Vagina (tissue), 2 donors: ENCODE measurements at regions not wholly inside any gene's neighbourhood (a gene's known extent, or its start where the extent isn't known, plus 50 kb on each side); places are given as distances from the start of the nearest gene placed in this dataset.

Experiments
- POLR2AphosphoS5 ChIP-seq, 2 donors: sonication (generic); formaldehyde crosslinking; IDR thresholded peaks; one replicate each; pipeline ENCODE4 v1.9.0; 2017; ENCODE audit warnings: antibody characterized with exemption in 2 of 2, mild to moderate bottlenecking in 2 of 2, low read depth in 1 of 2; ENCODE audit not compliant: insufficient read depth in 1 of 2
- TF ChIP-seq, protein P1 (sequence below), 3 experiments: fragments of 450-650 bp in 2 of 3; fragments of 200-600 bp in 1 of 3; sonication (generic) in 1 of 3; IDR thresholded peaks; one replicate each; pipeline ENCODE4 v1.5.1; 2017 to 2019; ENCODE audit warnings: antibody characterized with exemption in 3 of 3, mild to moderate bottlenecking in 2 of 3, moderate library complexity in 2 of 3

DNA sequence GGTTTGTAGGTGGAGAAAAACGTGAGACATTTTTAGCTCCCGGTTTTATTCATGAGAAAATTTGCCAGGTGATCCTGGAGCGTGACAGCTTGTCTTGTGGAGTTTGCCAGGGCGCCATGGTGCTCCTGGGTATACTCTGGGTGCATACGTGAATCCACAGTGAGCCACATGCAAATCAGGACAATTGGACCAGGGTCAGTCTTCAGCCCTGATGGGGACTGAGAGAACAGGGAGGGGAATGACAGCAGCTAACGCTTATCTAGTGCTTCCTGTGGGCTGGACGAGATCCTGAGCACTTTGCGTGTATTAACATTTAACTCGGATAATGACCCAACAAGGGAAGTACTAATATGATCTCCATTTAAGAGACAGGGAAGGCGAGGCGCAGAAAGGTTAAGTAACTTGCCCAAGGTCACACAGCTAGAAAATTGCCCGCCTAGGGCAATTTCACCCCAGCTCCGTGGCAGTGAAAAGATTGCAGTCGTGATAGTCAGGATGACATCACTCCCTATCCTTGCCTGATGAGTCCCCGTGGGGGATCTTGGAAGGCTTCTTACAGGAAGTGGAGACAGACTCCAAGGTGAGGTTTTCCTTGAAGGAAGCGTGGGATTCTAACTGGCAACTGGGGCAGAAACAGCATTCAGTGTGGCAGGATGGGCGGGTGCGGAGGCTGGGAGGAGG is 118.4 kb upstream of the NCOR2 start:
- TF ChIP-seq, protein P1, sequence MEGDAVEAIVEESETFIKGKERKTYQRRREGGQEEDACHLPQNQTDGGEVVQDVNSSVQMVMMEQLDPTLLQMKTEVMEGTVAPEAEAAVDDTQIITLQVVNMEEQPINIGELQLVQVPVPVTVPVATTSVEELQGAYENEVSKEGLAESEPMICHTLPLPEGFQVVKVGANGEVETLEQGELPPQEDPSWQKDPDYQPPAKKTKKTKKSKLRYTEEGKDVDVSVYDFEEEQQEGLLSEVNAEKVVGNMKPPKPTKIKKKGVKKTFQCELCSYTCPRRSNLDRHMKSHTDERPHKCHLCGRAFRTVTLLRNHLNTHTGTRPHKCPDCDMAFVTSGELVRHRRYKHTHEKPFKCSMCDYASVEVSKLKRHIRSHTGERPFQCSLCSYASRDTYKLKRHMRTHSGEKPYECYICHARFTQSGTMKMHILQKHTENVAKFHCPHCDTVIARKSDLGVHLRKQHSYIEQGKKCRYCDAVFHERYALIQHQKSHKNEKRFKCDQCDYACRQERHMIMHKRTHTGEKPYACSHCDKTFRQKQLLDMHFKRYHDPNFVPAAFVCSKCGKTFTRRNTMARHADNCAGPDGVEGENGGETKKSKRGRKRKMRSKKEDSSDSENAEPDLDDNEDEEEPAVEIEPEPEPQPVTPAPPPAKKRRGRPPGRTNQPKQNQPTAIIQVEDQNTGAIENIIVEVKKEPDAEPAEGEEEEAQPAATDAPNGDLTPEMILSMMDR (IDR thresholded peaks at IDR 0.05), result no peak
- TF ChIP-seq POLR2AphosphoS5 (IDR thresholded peaks at IDR 0.05; ENCODE audit: insufficient read depth in 1 of 2, low read depth in 1 of 2), result no peak
